ENCODE measurements at regions not wholly inside any gene's neighbourhood (a gene's known extent, or its start where the extent isn't known, plus 50 kb on each side); places are given as distances from the start of the nearest gene placed in this dataset.

DNA sequence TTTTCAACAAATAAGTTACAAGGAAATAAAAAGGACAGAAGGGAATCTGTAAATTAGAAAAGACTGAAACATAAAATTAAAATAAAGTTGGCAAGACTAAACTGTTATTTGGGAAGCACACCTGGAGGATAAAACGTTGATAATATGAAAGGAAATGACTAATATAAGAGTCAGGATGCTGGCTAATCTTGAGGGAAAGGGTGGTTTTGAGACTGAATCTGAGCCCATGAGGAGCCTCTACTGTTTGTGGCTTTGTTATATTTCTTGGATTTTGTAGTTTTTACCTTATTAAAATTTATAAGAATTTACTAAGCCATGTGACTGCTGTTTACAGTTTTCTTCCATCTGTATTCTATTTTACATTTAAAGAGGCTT is 718.0 kb upstream of the SPRY2 start:
- BruUV-seq (replicated peaks): no TSS peak
- intact Hi-C loops (cut with micrococcal nuclease; ENCODE audit: unreplicated experiment): loop anchor here (10.0 kb wide), 1 partner anchor 1276 kb away; no protein-coding TSS in a partner anchor
- Histone ChIP-seq H3K27me3 (replicated peaks in 1 of 2; ENCODE audit: control insufficient read depth in 2 of 2, insufficient read depth in 2 of 2, low read length in 1 of 2) (no peaks in the 10 kb centered on the region), H3K9me3 (replicated peaks; ENCODE audit: control insufficient read depth, insufficient read depth, low read length) (no peaks in the 10 kb centered on the region), H2AFZ (ENCODE audit: control insufficient read depth, low read depth, low read length) (no peak overlapping the region), H3K36me3 (ENCODE audit: control insufficient read depth in 2 of 2, insufficient read depth in 2 of 2, low read length in 1 of 2) (no peaks in the 10 kb centered on the region), H3K27ac (ENCODE audit: control insufficient read depth, insufficient read depth) (no peak overlapping the region), H3K4me1 (ENCODE audit: control insufficient read depth, insufficient read depth, low read length) (no peaks in the 10 kb centered on the region), H4K20me1 (ENCODE audit: control insufficient read depth, insufficient read depth) (no peaks in the 10 kb centered on the region), H3K4me3 (no peak overlapping the region), H3K4me2 (ENCODE audit: control insufficient read depth, insufficient read depth) (no peak overlapping the region), H3K9ac (ENCODE audit: control insufficient read depth, insufficient read depth, low read length) (no peak overlapping the region), H3K79me2 (ENCODE audit: control insufficient read depth, insufficient read depth, low read length) (no peaks in the 10 kb centered on the region)
- in situ Hi-C loops (cut with MboI): no loop called here
- DNase-seq (ENCODE audit: low read depth, low spot score) (no peak), ATAC-seq (no peak), FAIRE-seq (no peak)
- TF ChIP-seq CTCF (IDR thresholded peaks at IDR 0.05 in 2 of 3, conservative IDR thresholded peaks at IDR 0.05 in 1 of 3; ENCODE audit: control insufficient read depth in 2 of 3, extremely low read depth in 1 of 3, insufficient read depth in 1 of 3, low read depth in 3 of 3, low read length in 3 of 3) (no peak), MEF2A (IDR thresholded peaks at IDR 0.05; ENCODE audit: insufficient read depth, low read depth, low read length) (no peak), WRNIP1 (IDR thresholded peaks at IDR 0.05; ENCODE audit: borderline replicate concordance, low read depth, low read length) (no peak), BMI1 (IDR thresholded peaks at IDR 0.05; ENCODE audit: borderline replicate concordance) (no peak), NBN (IDR thresholded peaks at IDR 0.05) (no peak), NFYB (IDR thresholded peaks at IDR 0.05; ENCODE audit: insufficient read depth, low read depth, low read length) (no peak), GATAD2B (conservative IDR thresholded peaks at IDR 0.05; ENCODE audit: low read depth) (no peak), FOS (IDR thresholded peaks at IDR 0.05; ENCODE audit: borderline replicate concordance, extremely low read depth, insufficient read length) (no peak), YBX1 (IDR thresholded peaks at IDR 0.05) (no peak), SMARCA5 (IDR thresholded peaks at IDR 0.05) (no peak), ZSCAN29 (IDR thresholded peaks at IDR 0.05) (no peak), KLF5 (IDR thresholded peaks at IDR 0.05; ENCODE audit: partially characterized antibody) (no peak), PBX3 (IDR thresholded peaks at IDR 0.05; ENCODE audit: insufficient replicate concordance, low read depth, low read length) (no peak), CBFB (IDR thresholded peaks at IDR 0.05; ENCODE audit: low read depth) (no peak), RFX5 (IDR thresholded peaks at IDR 0.05; ENCODE audit: low read depth, low read length) (no peak)
- TF ChIP-seq, protein P1, sequence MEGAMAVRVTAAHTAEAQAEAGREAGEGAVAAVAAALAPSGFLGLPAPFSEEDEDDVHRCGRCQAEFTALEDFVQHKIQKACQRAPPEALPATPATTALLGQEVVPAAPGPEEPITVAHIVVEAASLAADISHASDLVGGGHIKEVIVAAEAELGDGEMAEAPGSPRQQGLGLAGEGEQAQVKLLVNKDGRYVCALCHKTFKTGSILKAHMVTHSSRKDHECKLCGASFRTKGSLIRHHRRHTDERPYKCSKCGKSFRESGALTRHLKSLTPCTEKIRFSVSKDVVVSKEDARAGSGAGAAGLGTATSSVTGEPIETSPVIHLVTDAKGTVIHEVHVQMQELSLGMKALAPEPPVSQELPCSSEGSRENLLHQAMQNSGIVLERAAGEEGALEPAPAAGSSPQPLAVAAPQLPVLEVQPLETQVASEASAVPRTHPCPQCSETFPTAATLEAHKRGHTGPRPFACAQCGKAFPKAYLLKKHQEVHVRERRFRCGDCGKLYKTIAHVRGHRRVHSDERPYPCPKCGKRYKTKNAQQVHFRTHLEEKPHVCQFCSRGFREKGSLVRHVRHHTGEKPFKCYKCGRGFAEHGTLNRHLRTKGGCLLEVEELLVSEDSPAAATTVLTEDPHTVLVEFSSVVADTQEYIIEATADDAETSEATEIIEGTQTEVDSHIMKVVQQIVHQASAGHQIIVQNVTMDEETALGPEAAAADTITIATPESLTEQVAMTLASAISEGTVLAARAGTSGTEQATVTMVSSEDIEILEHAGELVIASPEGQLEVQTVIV (IDR thresholded peaks at IDR 0.05; ENCODE audit: borderline replicate concordance, partially characterized antibody): no peak
- TF ChIP-seq, protein P2, sequence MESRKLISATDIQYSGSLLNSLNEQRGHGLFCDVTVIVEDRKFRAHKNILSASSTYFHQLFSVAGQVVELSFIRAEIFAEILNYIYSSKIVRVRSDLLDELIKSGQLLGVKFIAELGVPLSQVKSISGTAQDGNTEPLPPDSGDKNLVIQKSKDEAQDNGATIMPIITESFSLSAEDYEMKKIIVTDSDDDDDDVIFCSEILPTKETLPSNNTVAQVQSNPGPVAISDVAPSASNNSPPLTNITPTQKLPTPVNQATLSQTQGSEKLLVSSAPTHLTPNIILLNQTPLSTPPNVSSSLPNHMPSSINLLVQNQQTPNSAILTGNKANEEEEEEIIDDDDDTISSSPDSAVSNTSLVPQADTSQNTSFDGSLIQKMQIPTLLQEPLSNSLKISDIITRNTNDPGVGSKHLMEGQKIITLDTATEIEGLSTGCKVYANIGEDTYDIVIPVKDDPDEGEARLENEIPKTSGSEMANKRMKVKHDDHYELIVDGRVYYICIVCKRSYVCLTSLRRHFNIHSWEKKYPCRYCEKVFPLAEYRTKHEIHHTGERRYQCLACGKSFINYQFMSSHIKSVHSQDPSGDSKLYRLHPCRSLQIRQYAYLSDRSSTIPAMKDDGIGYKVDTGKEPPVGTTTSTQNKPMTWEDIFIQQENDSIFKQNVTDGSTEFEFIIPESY (IDR thresholded peaks at IDR 0.05): no peak
- CTCF ChIA-PET: no interaction called here
- POLR2A ChIA-PET: no interaction called here
- SMC1A ChIA-PET (ENCODE audit: uncharacterized antibody, unreplicated experiment): no interaction called here
- RAD21 ChIA-PET (ENCODE audit: unreplicated experiment): no interaction called here
- 0% methylated on average over 1 of the region's 1 CpG for WGBS (ENCODE audit: insufficient coverage, insufficient replicate concordance, low lambda C conversion rate, missing lambda C conversion rate)

Measured in GM12878 (cell line).